Spleen (tissue), 11 donors: ENCODE measurements at regions not wholly inside any gene's neighbourhood (a gene's known extent, or its start where the extent isn't known, plus 50 kb on each side); places are given as distances from the start of the nearest gene placed in this dataset.

ENCODE experiments used
- DNase-seq: peaks from one replicate; pipeline ENCODE4 v3.0.0-alpha.2; 2020
- H3K27ac ChIP-seq, 8 donors: fragments of 200-600 bp; sonication (generic) in 7 of 8; 1 replicate in 4 of 8; 2 replicates in 4 of 8; pipeline versions ENCODE4 v1.5.0 to v1.8.0; 2016 to 2021; ENCODE audit warnings: inconsistent platforms in 4 of 8, mild to moderate bottlenecking in 4 of 8, moderate library complexity in 1 of 8
- H3K27me3 ChIP-seq, 7 donors: fragments of 200-600 bp; sonication (generic) in 6 of 7; replicated peaks in 1 of 7; 1 replicate in 4 of 7; 2 replicates in 3 of 7; pipeline versions ENCODE4 v1.5.0 to v1.8.0; 2016 to 2021; ENCODE audit warnings: inconsistent platforms in 3 of 7, mild to moderate bottlenecking in 1 of 7
- H3K36me3 ChIP-seq, 6 donors: fragments of 200-600 bp; sonication (generic) in 5 of 6; 1 replicate in 4 of 6; 2 replicates in 2 of 6; pipeline versions ENCODE4 v1.5.0 to v1.8.0; 2016 to 2021; ENCODE audit warnings: inconsistent platforms in 2 of 6
- H3K4me1 ChIP-seq, 6 donors: fragments of 200-600 bp; sonication (generic) in 5 of 6; 1 replicate in 3 of 6; 2 replicates in 3 of 6; pipeline versions ENCODE4 v1.5.0 to v1.8.0; 2016 to 2021; ENCODE audit warnings: inconsistent platforms in 3 of 6
- H3K4me3 ChIP-seq, 8 donors: fragments of 200-600 bp; sonication (generic) in 7 of 8; 1 replicate in 4 of 8; 2 replicates in 4 of 8; pipeline versions ENCODE4 v1.5.0 to v1.8.0; 2016 to 2021; ENCODE audit warnings: inconsistent platforms in 4 of 8, mild to moderate bottlenecking in 4 of 8, moderate library complexity in 2 of 8
- H3K9me3 ChIP-seq, 8 donors: fragments of 200-600 bp; sonication (generic) in 7 of 8; 1 replicate in 4 of 8; 2 replicates in 4 of 8; pipeline versions ENCODE4 v1.5.0 to v1.8.0; 2016 to 2021; ENCODE audit warnings: inconsistent platforms in 4 of 8
- POLR2A ChIP-seq, 3 donors: fragments of 450-650 bp; IDR thresholded peaks; one replicate each; pipeline ENCODE4 v1.5.1; 2017; ENCODE audit warnings: antibody characterized with exemption in 3 of 3, mild to moderate bottlenecking in 1 of 3
- POLR2AphosphoS5 ChIP-seq, 3 donors: sonication (generic); formaldehyde crosslinking; IDR thresholded peaks; one replicate each; pipeline ENCODE4 v1.5.1; 2017; ENCODE audit warnings: antibody characterized with exemption in 3 of 3
- WGBS, 5 donors: extraction: QIAGEN DNeasy Blood & Tissue Kit in 3 of 5; methylation state at CpG; one replicate each; pipeline versions ENCODE4 v1.1.5 to v1.1.7; 2013 to 2018; 5-methylcytosine and 5-hydroxymethylcytosine counted together
- intact Hi-C: fragments of 100-400 bp; cut with DNase I; formaldehyde crosslinking; loops from one replicate; pipeline ENCODE4 v1.15.0; 2023; ENCODE audit warnings: low total_unique reads
- TF ChIP-seq, protein P1 (sequence below), 11 experiments: fragments of 200-600 bp in 7 of 11; fragments of 450-650 bp in 4 of 11; sonication (generic) in 4 of 11; IDR thresholded peaks in 8 of 11; conservative IDR thresholded peaks in 3 of 11; 1 replicate in 7 of 11; 2 replicates in 4 of 11; pipeline versions ENCODE4 v1.4.0 to v1.8.0; 2016 to 2021; ENCODE audit warnings: antibody characterized with exemption in 11 of 11, inconsistent platforms in 4 of 11, mild to moderate bottlenecking in 1 of 11
- donor health status: healthy with polysubstance abuse.
- donor health status: DM: no; HTN: no; CAD: no; lungs with moderate emphysema.
- donor health status: DM: no; HTN: no; CAD: no.
- donor health status: Bipolar disorder and iron deficiency.
- donor health status: healthy.
- donor health status: DM: no; HTN: no; CAD: no.
- donor health status: DM: yes; HTN: yes; CAD: no.

- TF ChIP-seq POLR2AphosphoS5 (IDR thresholded peaks at IDR 0.05), result no peak
- TF ChIP-seq, protein P1, sequence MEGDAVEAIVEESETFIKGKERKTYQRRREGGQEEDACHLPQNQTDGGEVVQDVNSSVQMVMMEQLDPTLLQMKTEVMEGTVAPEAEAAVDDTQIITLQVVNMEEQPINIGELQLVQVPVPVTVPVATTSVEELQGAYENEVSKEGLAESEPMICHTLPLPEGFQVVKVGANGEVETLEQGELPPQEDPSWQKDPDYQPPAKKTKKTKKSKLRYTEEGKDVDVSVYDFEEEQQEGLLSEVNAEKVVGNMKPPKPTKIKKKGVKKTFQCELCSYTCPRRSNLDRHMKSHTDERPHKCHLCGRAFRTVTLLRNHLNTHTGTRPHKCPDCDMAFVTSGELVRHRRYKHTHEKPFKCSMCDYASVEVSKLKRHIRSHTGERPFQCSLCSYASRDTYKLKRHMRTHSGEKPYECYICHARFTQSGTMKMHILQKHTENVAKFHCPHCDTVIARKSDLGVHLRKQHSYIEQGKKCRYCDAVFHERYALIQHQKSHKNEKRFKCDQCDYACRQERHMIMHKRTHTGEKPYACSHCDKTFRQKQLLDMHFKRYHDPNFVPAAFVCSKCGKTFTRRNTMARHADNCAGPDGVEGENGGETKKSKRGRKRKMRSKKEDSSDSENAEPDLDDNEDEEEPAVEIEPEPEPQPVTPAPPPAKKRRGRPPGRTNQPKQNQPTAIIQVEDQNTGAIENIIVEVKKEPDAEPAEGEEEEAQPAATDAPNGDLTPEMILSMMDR (IDR thresholded peaks at IDR 0.05 in 8 of 11, conservative IDR thresholded peaks at IDR 0.05 in 3 of 11), result no peak
- TF ChIP-seq POLR2A (IDR thresholded peaks at IDR 0.05), result no peak
- intact Hi-C loops, result no loop called here
- no peak for DNase-seq
- no peak overlapping the region for H3K27ac ChIP-seq
- no peaks in the 10 kb centered on the region for H3K27me3 ChIP-seq
- no peaks in the 10 kb centered on the region for H3K4me1 ChIP-seq
- no peaks in the 10 kb centered on the region for H3K36me3 ChIP-seq
- H3K9me3 ChIP-seq, result peaks cover 0 to 9% (median 0%) of the 10 kb centered on the region in 8 donors
- H3K4me3 ChIP-seq, result no peak overlapping the region
- WGBS, 5 donors, result 88 to 92% (median 89%) methylated on average over 4 of the region's 4 CpGs
Observed at GRCh38 chr1:83064589-83065242, 934.2 kb downstream of the TTLL7 start.

DNA sequence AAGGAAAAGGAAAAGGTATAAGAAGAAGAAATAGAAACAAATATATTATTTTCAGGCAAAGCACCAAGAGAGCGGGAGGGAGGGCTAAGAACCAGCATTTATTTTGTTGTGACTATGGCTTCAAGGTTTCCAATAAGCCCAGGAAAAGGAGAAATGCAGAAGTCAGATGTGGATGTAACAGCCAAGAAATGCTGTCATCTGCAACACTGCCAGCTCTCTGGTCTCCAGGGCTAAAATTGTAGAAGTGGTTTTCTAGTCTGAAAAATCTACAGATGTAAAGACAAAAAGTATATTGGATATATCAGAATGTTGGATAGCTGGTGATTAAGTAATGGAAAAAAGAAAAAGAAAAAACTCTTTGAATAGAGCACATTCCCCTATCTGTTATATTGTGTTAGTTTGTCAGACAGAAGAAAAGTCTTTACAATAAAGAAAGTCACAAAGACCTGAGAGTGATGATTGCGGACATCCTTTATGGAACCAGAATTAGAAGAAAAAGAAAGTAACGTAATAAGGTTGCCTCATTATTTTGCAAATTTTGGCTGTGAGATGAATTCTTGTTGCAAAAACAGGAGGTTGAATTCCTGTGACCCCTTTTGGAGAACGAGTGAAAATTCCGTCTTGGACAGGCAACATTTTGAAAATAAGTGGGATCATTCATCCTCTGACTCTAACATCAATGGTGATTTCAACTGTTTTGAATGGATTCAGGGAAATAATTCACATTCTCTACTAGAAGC, 938.1 kb downstream of the TTLL7 start:
- no peak for DNase-seq
- TF ChIP-seq, protein P1 (IDR thresholded peaks at IDR 0.05 in 8 of 11, conservative IDR thresholded peaks at IDR 0.05 in 3 of 11), result no peak
- no peak for TF ChIP-seq POLR2A (IDR thresholded peaks at IDR 0.05)
- TF ChIP-seq POLR2AphosphoS5 (IDR thresholded peaks at IDR 0.05), result no peak
- no peak overlapping the region for H3K27ac ChIP-seq
- H3K9me3 ChIP-seq, result no peaks in the 10 kb centered on the region
- intact Hi-C loops, result no loop called here
- no peaks in the 10 kb centered on the region for H3K36me3 ChIP-seq
- H3K4me3 ChIP-seq, result no peak overlapping the region
- no peaks in the 10 kb centered on the region for H3K4me1 ChIP-seq
- 84 to 96% (median 91%) methylated on average over 5 of the region's 5 CpGs for WGBS, 5 donors
- no peaks in the 10 kb centered on the region for H3K27me3 ChIP-seq

- intact Hi-C loops, result no loop called here
- Histone ChIP-seq H3K27me3 (no peaks in the 10 kb centered on the region), H3K27ac (no peak overlapping the region), H3K9me3 (no peaks in the 10 kb centered on the region), H3K4me1 (no peaks in the 10 kb centered on the region), H3K36me3 (no peaks in the 10 kb centered on the region), H3K4me3 (no peak overlapping the region)
- DNase-seq, result no peak
- 88 to 93% (median 91%) methylated on average over 4 of the region's 4 CpGs for WGBS, 5 donors
- TF ChIP-seq POLR2AphosphoS5 (IDR thresholded peaks at IDR 0.05) (no peak), POLR2A (IDR thresholded peaks at IDR 0.05) (no peak)
- TF ChIP-seq, protein P1 (IDR thresholded peaks at IDR 0.05 in 8 of 11, conservative IDR thresholded peaks at IDR 0.05 in 3 of 11), result no peak
Observed at GRCh38 chr1:83060221-83060620, 938.7 kb downstream of the TTLL7 start.

- no peak for TF ChIP-seq POLR2AphosphoS5 (IDR thresholded peaks at IDR 0.05)
- TF ChIP-seq, protein P1 (IDR thresholded peaks at IDR 0.05 in 8 of 11, conservative IDR thresholded peaks at IDR 0.05 in 3 of 11), result no peak
- TF ChIP-seq POLR2A (IDR thresholded peaks at IDR 0.05), result no peak
- Histone ChIP-seq H3K27me3 (no peaks in the 10 kb centered on the region), H3K9me3 (no peaks in the 10 kb centered on the region), H3K4me1 (no peaks in the 10 kb centered on the region), H3K27ac (no peak overlapping the region), H3K36me3 (no peaks in the 10 kb centered on the region), H3K4me3 (no peak overlapping the region)
- DNase-seq, result no peak
- intact Hi-C loops, result no loop called here
Observed at GRCh38 chr1:83058327-83058726, 940.6 kb downstream of the TTLL7 start.
